DND-41 (cell line): ENCODE measurements at regions not wholly inside any gene's neighbourhood (a gene's known extent, or its start where the extent isn't known, plus 50 kb on each side); places are given as distances from the start of the nearest gene placed in this dataset.

Source experiments
- ATAC-seq: fragments of 200-7000 bp; cut with Tn5 transposase; 3 replicates; pipeline ENCODE4 v1.9.1; 2021; ENCODE audit warnings: low read depth; ENCODE audit not compliant: insufficient read depth
- DNase-seq: peaks from one replicate; pipeline ENCODE4 v3.0.0-alpha.2; 2020
- H2AFZ ChIP-seq: 2 replicates; pipeline ENCODE4 v1.6.0; 2012; ENCODE audit warnings: low read depth, low read length
- H3K27ac ChIP-seq: 2 replicates; pipeline ENCODE4 v1.5.1; 2012; ENCODE audit warnings: low read length, inconsistent platforms
- H3K27me3 ChIP-seq: fragments of 200-600 bp; sonication (generic); 2 replicates; pipeline ENCODE4 v1.6.0; 2012; ENCODE audit warnings: low read length, mild to moderate bottlenecking, inconsistent platforms; ENCODE audit not compliant: insufficient read depth, poor library complexity
- H3K36me3 ChIP-seq: 2 replicates; pipeline ENCODE4 v1.5.1; 2012; ENCODE audit warnings: low read length, inconsistent platforms; ENCODE audit not compliant: insufficient read depth
- H3K4me1 ChIP-seq: 2 replicates; pipeline ENCODE4 v1.5.1; 2012; ENCODE audit warnings: mild to moderate bottlenecking, low read length; ENCODE audit not compliant: insufficient read depth
- H3K4me2 ChIP-seq: 2 replicates; pipeline ENCODE4 v1.6.0; 2012; ENCODE audit warnings: mild to moderate bottlenecking, moderate library complexity, low read length, inconsistent platforms; ENCODE audit not compliant: insufficient read depth
- H3K4me3 ChIP-seq, 2 experiments: fragments of 200-600 bp in 1 of 2; shearing (Covaris generic) in 1 of 2; 2 replicates each; pipeline ENCODE4 v1.5.1; 2012 to 2016; ENCODE audit warnings: inconsistent platforms in 2 of 2, low read length in 2 of 2, mild to moderate bottlenecking in 2 of 2, low read depth in 1 of 2, moderate library complexity in 1 of 2
- H3K79me2 ChIP-seq: 2 replicates; pipeline ENCODE4 v1.6.0; 2012; ENCODE audit warnings: low read length, inconsistent platforms; ENCODE audit not compliant: insufficient read depth
- H3K9ac ChIP-seq: 2 replicates; pipeline ENCODE4 v1.6.0; 2012; ENCODE audit warnings: low read depth, mild to moderate bottlenecking, inconsistent platforms, low read length, moderate library complexity
- H3K9me3 ChIP-seq: 2 replicates; pipeline ENCODE4 v1.5.1; 2012; ENCODE audit warnings: low read length, moderate library complexity, mild to moderate bottlenecking, inconsistent platforms; ENCODE audit not compliant: insufficient read depth, severe bottlenecking
- H4K20me1 ChIP-seq: 2 replicates; pipeline ENCODE4 v1.6.0; 2012; ENCODE audit warnings: low read length; ENCODE audit not compliant: insufficient read depth
- CTCF ChIP-seq: IDR thresholded peaks from 2 replicates; pipeline ENCODE4 v1.5.1; 2012; ENCODE audit warnings: borderline replicate concordance, low read length, moderate library complexity, mild to moderate bottlenecking; ENCODE audit not compliant: poor library complexity, severe bottlenecking; ENCODE audit errors: extremely low read depth
- EZH2 ChIP-seq: IDR thresholded peaks from 3 replicates; pipeline ENCODE4 v1.6.1; 2012; ENCODE audit warnings: borderline replicate concordance, low read depth, mild to moderate bottlenecking, moderate library complexity, low read length, inconsistent platforms; ENCODE audit not compliant: severe bottlenecking

GRCh38 chr5:125961150-125961549 is 462.1 kb upstream of the GRAMD2B start:
- ATAC-seq (peak; percentile 62; the same call in 2 of the 3 replicates), DNase-seq (no peak)
- Histone ChIP-seq H2AFZ (peak overlapping the region; percentile 35; the same call in 1 of the 2 replicates), H3K4me3 (no peak overlapping the region), H3K4me1 (peaks cover 8% of the 10 kb centered on the region), H3K4me2 (no peak overlapping the region), H3K27me3 (no peaks in the 10 kb centered on the region), H3K27ac (no peak overlapping the region), H3K9ac (no peak overlapping the region), H3K36me3 (no peaks in the 10 kb centered on the region), H3K9me3 (no peaks in the 10 kb centered on the region), H3K79me2 (no peaks in the 10 kb centered on the region), H4K20me1 (no peaks in the 10 kb centered on the region)
- TF ChIP-seq CTCF: no peak
- TF ChIP-seq EZH2: no peak

DNA sequence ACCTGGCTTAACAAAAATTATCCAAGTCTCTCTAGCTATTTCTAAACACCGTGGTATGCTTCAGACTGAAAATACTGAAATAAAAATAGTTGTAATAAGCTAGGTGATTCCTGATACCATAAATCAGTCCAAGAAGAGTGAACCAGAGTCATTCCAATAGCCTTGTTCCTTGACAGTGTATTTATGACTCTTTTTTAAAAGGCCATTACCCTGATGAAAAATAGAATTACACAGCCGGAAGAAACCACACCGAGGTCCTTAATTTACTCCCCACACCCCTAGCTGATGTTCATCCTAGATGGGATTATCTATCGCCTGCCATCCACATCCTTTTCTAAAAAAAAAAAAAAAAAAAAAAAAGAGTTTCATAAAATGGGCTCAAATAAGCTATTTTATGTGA is 457.6 kb upstream of the GRAMD2B start:
- no peaks in the 10 kb centered on the region for H3K79me2 ChIP-seq
- DNase-seq (no peak), ATAC-seq (no peak)
- no peak for TF ChIP-seq CTCF
- TF ChIP-seq EZH2: no peak
- H3K4me2 ChIP-seq: no peak overlapping the region
- H3K4me3 ChIP-seq: no peak overlapping the region
- no peak overlapping the region for H2AFZ ChIP-seq
- H4K20me1 ChIP-seq: no peaks in the 10 kb centered on the region
- H3K27ac ChIP-seq: no peak overlapping the region
- no peaks in the 10 kb centered on the region for H3K9me3 ChIP-seq
- no peaks in the 10 kb centered on the region for H3K27me3 ChIP-seq
- peaks cover 8% of the 10 kb centered on the region for H3K4me1 ChIP-seq
- no peak overlapping the region for H3K9ac ChIP-seq
- no peaks in the 10 kb centered on the region for H3K36me3 ChIP-seq

- DNase-seq: no peak
- Histone ChIP-seq H3K4me1 (no peaks in the 10 kb centered on the region), H2AFZ (no peak overlapping the region), H3K4me2 (no peak overlapping the region), H3K79me2 (no peaks in the 10 kb centered on the region), H4K20me1 (no peaks in the 10 kb centered on the region), H3K9ac (no peak overlapping the region), H3K27ac (no peak overlapping the region), H3K9me3 (no peaks in the 10 kb centered on the region), H3K4me3 (no peak overlapping the region), H3K36me3 (no peaks in the 10 kb centered on the region), H3K27me3 (no peaks in the 10 kb centered on the region)
- ATAC-seq: no peak
- no peak for TF ChIP-seq EZH2
- TF ChIP-seq CTCF: no peak
Observed at GRCh38 chr5:125967576-125967975, 455.6 kb upstream of the GRAMD2B start.
